GM19351 (cell line): ENCODE measurements at regions not wholly inside any gene's neighbourhood (a gene's known extent, or its start where the extent isn't known, plus 50 kb on each side); places are given as distances from the start of the nearest gene placed in this dataset.

Experiments used
- ATAC-seq: cut with Tn5 transposase; IDR thresholded peaks from one replicate; pipeline ENCODE4 v1.9.1; 2021; ENCODE audit warnings: mild to moderate bottlenecking, moderate library complexity; ENCODE audit not compliant: unreplicated experiment

GRCh38 chr6:139439349-139439748, 64.9 kb upstream of the CITED2 start:
- no peak for ATAC-seq

- ATAC-seq, result no peak
These were observed 64.3 kb upstream of the CITED2 start for GRCh38 chr6:139438775-139439174.

- ATAC-seq, result no peak
These were observed 62.5 kb upstream of the CITED2 start for GRCh38 chr6:139436957-139437348.

- no peak for ATAC-seq
These were observed 61.9 kb upstream of the CITED2 start for GRCh38 chr6:139436200-139436956.

GRCh38 chr6:139433631-139434419, 59.4 kb upstream of the CITED2 start:
- no peak for ATAC-seq

- no peak for ATAC-seq
These were observed 57.1 kb upstream of the CITED2 start for GRCh38 chr6:139431602-139431956.

- ATAC-seq, result no peak
These were observed 56.6 kb upstream of the CITED2 start for GRCh38 chr6:139430899-139431601.

- ATAC-seq, result no peak
These were observed 55.2 kb upstream of the CITED2 start for GRCh38 chr6:139429580-139430145.

- ATAC-seq, result no peak
These were observed 52.8 kb upstream of the CITED2 start for GRCh38 chr6:139427199-139427598.

- no peak for ATAC-seq
These were observed 52.3 kb upstream of the CITED2 start for GRCh38 chr6:139426795-139427194.

- ATAC-seq, result no peak
These were observed 51.3 kb upstream of the CITED2 start for GRCh38 chr6:139425780-139426179.

- no peak for ATAC-seq
These were observed 49.7 kb upstream of the CITED2 start for GRCh38 chr6:139423971-139424667.
